ENCODE measurements at regions not wholly inside any gene's neighbourhood (a gene's known extent, or its start where the extent isn't known, plus 50 kb on each side); places are given as distances from the start of the nearest gene placed in this dataset.

DNA sequence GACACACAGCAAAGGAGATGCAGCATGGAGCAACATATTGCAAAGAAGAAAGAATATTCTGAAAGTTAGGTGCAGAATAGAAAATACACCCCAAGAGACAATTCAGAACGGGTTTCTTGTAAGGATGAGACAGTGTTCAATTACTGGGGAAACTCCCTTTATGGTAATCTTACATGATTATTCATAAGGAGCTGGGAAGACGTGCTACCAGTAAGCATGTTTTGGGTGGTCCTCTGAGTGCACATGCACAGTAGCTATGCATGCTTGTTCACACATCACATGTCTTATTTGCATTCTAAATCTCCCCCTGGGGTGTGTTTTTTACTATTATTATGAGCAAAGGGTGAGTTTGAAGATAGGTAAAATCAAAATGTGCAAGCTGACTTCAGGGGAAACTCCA, 1448.8 kb downstream of the TECRL start:
- Mint-ChIP-seq H3K27me3 (ENCODE audit: insufficient read depth) (no peaks in the 10 kb centered on the region), H3K27ac (no peak overlapping the region), H3K36me3 (ENCODE audit: low read depth) (no peaks in the 10 kb centered on the region), H3K4me3 (no peak overlapping the region), H3K4me1 (no peaks in the 10 kb centered on the region), H3K9me3 (no peaks in the 10 kb centered on the region)
- WGBS, 2 experiments (ENCODE audit: insufficient coverage in 1 of 2, insufficient read length in 1 of 2), result 95 to 100% methylated on average over 1 to 2 of the region's 2 CpGs
- Histone ChIP-seq H3K27ac (ENCODE audit: low read depth, low read length) (no peak overlapping the region), H3K36me3 (ENCODE audit: control insufficient read depth, insufficient read depth, low read length) (no peaks in the 10 kb centered on the region), H3K4me3 (ENCODE audit: low read length) (no peak overlapping the region), H3K9ac (ENCODE audit: extremely low read depth, low read length, poor library complexity, severe bottlenecking) (no peak overlapping the region), H3K9me3 (ENCODE audit: control insufficient read depth, low read length) (no peaks in the 10 kb centered on the region), H3K4me1 (ENCODE audit: control insufficient read depth, insufficient read depth, low read length) (no peaks in the 10 kb centered on the region), H3K27me3 (ENCODE audit: control insufficient read depth, insufficient read depth, low read length, poor library complexity, severe bottlenecking) (no peaks in the 10 kb centered on the region)
- DNase-seq, result no peak
- TF ChIP-seq, protein P1, sequence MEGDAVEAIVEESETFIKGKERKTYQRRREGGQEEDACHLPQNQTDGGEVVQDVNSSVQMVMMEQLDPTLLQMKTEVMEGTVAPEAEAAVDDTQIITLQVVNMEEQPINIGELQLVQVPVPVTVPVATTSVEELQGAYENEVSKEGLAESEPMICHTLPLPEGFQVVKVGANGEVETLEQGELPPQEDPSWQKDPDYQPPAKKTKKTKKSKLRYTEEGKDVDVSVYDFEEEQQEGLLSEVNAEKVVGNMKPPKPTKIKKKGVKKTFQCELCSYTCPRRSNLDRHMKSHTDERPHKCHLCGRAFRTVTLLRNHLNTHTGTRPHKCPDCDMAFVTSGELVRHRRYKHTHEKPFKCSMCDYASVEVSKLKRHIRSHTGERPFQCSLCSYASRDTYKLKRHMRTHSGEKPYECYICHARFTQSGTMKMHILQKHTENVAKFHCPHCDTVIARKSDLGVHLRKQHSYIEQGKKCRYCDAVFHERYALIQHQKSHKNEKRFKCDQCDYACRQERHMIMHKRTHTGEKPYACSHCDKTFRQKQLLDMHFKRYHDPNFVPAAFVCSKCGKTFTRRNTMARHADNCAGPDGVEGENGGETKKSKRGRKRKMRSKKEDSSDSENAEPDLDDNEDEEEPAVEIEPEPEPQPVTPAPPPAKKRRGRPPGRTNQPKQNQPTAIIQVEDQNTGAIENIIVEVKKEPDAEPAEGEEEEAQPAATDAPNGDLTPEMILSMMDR (conservative IDR thresholded peaks at IDR 0.05), result no peak

DNA sequence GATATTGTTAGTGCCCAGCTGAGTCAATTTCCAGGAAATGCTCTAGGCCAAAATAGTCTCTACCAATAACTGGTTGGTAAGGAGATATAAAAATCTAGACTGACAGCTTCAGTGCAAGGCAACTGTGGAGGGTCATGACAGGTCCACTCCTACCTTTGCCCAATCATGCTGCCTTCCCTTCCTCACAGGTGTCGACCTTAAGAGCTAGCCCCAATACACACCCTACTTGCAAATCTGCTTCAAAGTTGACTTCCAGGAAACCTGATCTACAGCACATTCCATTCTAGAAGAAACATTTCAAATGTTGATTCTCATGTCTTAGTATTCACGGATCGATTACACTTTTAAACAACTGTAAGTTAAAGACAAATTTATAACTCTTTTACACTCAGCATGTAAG, 1455.5 kb downstream of the TECRL start:
- Histone ChIP-seq H3K27ac (ENCODE audit: low read depth, low read length) (no peak overlapping the region), H3K9ac (ENCODE audit: extremely low read depth, low read length, poor library complexity, severe bottlenecking) (no peak overlapping the region), H3K9me3 (ENCODE audit: control insufficient read depth, low read length) (no peaks in the 10 kb centered on the region), H3K4me1 (ENCODE audit: control insufficient read depth, insufficient read depth, low read length) (no peaks in the 10 kb centered on the region), H3K4me3 (ENCODE audit: low read length) (no peak overlapping the region), H3K27me3 (ENCODE audit: control insufficient read depth, insufficient read depth, low read length, poor library complexity, severe bottlenecking) (no peaks in the 10 kb centered on the region), H3K36me3 (ENCODE audit: control insufficient read depth, insufficient read depth, low read length) (no peaks in the 10 kb centered on the region)
- WGBS, 2 experiments (ENCODE audit: insufficient coverage in 1 of 2, insufficient read length in 1 of 2), result 74 to 88% methylated on average over 3 of the region's 3 CpGs
- DNase-seq, result no peak
- H3K9me3 Mint-ChIP-seq, result no peaks in the 10 kb centered on the region
- no peak overlapping the region for H3K27ac Mint-ChIP-seq
- no peaks in the 10 kb centered on the region for H3K27me3 Mint-ChIP-seq (ENCODE audit: insufficient read depth)
- TF ChIP-seq, protein P1 (conservative IDR thresholded peaks at IDR 0.05), result no peak
- no peaks in the 10 kb centered on the region for H3K36me3 Mint-ChIP-seq (ENCODE audit: low read depth)
- no peak overlapping the region for H3K4me3 Mint-ChIP-seq
- H3K4me1 Mint-ChIP-seq, result peaks cover 5% of the 10 kb centered on the region

DNA sequence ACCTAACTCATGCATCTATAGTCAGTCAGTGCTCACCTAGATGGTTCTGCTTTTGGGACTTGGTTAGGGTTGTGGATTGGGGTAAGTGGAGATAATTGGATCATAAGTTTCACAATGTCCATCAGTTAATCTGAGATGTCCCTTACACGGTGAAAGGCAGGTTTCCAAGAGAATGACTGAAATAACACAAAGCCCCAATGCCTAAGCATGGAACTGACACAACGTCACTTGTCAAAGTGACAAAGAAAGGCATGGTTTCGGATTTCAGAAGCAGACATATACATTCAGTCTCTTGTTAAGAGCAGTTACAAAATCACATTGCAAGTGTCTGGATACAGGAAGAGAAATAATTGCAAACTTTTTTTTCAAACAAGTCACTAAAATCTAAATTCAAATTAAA, 1456.9 kb downstream of the TECRL start:
- peaks cover 5% of the 10 kb centered on the region for H3K4me1 Mint-ChIP-seq

More for the DNA sequence above, 1456.9 kb downstream of the TECRL start:
- Histone ChIP-seq H3K36me3 (ENCODE audit: control insufficient read depth, insufficient read depth, low read length) (no peaks in the 10 kb centered on the region), H3K9ac (ENCODE audit: extremely low read depth, low read length, poor library complexity, severe bottlenecking) (no peak overlapping the region), H3K4me3 (ENCODE audit: low read length) (no peak overlapping the region), H3K27me3 (ENCODE audit: control insufficient read depth, insufficient read depth, low read length, poor library complexity, severe bottlenecking) (no peaks in the 10 kb centered on the region), H3K9me3 (ENCODE audit: control insufficient read depth, low read length) (no peaks in the 10 kb centered on the region), H3K27ac (ENCODE audit: low read depth, low read length) (no peak overlapping the region), H3K4me1 (ENCODE audit: control insufficient read depth, insufficient read depth, low read length) (no peaks in the 10 kb centered on the region)
- DNase-seq, result no peak
- Mint-ChIP-seq H3K4me3 (no peak overlapping the region), H3K27ac (no peak overlapping the region), H3K27me3 (ENCODE audit: insufficient read depth) (no peaks in the 10 kb centered on the region), H3K9me3 (no peaks in the 10 kb centered on the region), H3K36me3 (ENCODE audit: low read depth) (no peaks in the 10 kb centered on the region)
- 77 to 88% methylated on average over 3 of the region's 3 CpGs for WGBS, 2 experiments (ENCODE audit: insufficient coverage in 1 of 2, insufficient read length in 1 of 2)
- TF ChIP-seq, protein P1 (conservative IDR thresholded peaks at IDR 0.05), result no peak
